IPS-NIHi11 (cell line): ENCODE measurements at regions not wholly inside any gene's neighbourhood (a gene's known extent, or its start where the extent isn't known, plus 50 kb on each side); places are given as distances from the start of the nearest gene placed in this dataset.
"Not testable (repeated sequence)": the region's sequence is repeated elsewhere in the genome, so short reads cannot be mapped to it uniquely, and the experiment has no call there.

Experiments
- DNase-seq: peaks from one replicate; pipeline ENCODE4 v3.0.0; 2012; ENCODE audit warnings: mixed read lengths, low spot score

DNA sequence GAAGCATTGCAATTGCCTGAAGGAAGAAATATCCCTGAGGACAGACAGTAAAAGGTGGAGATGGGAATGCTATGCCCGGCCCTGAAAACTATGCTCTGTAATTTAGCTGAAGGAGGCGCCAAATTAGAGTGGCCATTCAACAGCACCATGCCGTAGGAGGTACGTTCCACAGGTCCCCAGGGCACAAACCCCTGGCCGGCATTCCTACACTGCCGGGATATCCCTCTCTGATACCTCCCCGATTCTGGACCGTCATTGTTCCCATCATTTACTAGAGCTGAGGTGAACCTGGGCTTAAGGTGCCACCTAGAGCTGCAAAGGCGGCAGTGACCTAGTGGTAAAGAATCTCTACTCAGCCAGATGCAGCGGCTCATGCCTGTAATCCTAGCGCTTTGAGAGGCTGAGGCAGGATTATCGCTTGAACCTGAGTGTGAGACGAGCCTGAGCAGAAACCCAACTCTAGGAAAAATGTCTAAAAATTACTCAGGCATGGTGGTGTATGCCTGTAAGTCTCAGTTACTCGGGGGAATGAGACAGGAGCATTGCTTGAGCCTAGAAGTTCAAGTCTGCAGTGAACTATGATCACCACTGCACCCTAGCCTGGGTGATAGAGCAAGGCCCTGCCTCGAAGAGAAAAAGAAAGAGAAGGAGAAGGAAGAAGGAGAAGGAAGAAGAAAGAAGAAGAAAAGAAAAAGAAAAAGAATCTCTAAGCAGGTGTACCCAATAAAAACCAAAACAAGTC lies 53.0 kb upstream of the TNKS2 start:
- DNase-seq: peak; percentile 50

DNA sequence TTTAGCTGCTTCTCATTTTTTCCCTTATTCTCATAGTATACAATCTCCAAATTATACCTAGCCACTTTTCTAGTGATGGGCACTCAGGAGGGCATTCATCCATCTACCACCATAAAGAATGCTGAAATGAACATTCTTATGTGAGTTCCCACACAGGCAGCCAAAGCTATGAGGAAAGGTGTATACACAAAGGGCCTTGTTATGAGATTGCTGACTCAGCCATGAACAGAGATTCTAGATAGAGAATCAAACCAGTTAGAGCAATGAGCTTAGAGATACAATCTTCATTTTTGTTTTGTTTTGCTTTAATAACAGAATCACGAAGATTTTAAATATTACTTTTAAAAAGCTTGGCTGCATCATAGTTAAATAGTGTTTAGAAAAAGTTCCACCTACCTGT lies 54.8 kb upstream of the TNKS2 start:
- DNase-seq: no peak

DNA sequence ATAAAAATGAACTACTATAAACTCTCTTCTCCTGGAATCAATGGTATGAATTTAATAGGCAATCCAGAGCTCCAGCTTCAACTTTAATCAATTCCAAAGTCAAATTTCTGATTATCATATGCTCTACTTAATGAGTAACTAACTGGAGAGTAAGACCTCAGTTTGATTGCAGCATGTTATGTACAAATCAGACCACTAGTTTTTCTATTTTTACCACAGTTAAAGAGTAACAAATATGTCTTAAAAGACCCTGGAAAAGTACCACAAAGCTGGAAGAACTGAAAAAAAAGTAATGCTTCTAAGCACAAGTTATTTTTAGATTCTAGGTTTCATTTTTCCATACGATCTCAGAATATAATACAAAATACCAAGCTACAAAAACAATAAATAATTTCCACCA lies 56.0 kb upstream of the TNKS2 start:
- DNase-seq: no peak

DNA sequence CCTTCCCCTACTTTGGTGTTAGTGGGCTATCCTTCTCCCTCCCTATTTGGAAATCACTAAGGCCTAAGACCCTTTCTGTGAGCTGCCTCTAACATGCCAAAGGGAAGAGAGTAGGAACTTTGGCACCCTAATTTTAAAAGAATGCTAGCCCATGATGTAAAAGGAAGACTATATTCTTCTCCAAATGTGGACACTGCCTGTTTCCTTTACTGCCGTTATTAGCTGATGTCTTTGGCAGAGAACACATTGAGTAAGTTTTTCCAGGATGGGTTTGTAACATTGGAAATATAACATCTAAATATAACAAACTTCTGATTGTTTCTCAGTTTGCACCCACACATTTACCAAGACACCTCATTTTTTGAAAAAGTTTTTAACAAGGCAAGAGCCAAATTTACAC lies 56.9 kb upstream of the TNKS2 start:
- DNase-seq: no peak

DNA sequence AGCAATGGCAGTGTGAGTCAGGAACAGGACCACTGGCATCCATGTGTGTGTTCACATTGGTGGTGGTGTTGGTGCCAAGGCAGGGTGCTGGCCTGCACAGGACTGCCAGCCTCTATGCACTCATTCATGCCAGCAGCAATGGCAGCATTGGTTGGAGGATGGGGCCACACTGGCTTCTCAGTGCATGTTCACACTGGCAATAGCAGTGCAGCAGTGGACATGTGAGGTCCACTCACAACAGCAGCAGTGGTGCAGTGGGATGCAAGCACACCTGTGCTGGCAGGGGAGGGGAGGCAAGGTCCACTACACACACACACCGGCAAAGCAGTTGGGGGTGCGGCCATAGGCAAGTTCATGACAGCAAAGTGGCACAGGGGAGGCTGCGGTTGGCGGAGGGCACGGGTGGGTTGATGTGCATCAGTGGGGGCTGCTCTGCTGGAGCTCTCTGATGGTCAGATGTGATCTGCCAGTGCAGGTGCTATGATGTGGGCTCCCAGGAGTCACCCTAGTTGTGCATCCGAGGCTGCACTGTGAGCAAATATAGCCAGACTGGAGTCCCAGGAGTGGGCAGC lies 57.8 kb upstream of the TNKS2 start:
- DNase-seq: no peak

DNA sequence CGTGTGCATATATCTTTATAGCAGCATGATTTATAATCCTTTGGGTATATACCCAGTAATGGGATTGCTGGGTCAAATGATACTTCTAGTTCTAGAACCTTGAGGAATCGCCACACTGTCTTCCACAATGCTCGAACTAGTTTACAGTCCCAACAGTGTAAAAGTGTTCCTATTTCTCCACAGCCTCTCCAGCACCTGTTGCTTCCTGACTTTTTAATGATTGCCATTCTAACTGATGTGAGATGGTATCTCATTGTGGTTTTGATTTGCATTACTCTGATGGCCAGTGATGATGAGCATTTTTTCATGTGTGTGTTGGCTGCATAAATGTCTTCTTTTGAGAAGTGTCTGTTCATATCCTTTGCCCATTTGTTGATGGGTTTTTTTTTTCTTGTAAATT lies 66.0 kb upstream of the TNKS2 start:
- DNase-seq: not testable (repeated sequence)

DNA sequence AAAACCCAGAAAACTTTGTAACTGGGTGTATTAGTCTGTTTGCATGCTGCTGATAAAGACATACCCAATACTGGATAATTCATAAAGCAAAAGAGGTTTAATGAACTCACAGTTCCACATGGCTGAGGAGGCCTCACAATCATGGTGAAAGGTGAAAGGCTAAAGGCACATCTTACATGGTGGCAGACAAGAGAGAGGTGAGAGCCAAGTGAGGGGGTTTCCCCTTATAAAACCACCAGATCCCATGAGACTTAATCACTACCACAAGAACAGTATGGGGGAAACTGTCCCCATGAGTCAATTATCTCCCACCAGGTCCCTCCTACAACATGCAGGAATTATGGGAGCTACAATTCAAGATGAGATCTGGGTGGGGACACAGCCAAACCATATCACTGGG lies 68.9 kb upstream of the TNKS2 start:
- not testable (repeated sequence) for DNase-seq

DNA sequence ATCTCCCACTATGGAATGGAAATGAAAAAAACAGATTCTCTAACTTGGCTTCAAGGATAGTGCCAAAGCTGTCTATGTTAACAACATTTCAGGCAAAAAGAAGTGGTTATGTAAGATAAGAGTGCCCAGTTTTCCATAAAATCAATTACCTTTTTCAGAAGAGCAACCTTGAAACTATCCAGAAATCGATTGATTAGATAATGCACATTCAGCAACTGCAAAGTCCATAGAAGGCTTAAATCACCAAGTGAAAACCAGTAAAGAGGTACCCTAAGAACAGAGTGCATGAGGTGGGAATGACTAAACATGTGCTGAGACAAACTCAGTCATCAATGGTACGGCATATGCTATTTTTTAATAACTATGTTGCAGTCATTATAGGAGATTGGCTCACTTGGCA lies 71.9 kb upstream of the TNKS2 start:
- DNase-seq: no peak

DNA sequence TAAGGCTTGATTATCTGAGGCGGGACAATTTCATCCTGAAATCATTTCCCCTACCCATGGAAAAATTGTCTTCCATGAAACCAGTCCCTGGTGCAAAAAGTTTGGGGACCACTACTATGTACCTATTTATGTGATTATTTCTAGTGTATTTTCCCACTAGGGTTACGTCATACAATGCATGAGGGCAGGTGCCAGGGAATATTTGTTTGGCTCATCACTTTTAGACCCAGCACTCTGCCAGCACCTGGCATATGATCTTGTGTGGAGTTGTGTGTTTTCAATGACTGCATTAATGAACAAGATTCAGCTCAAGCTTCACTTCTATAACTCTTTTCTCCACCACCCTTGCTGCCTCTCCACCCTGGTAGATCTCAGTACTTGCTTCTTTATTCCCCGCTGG lies 73.3 kb upstream of the TNKS2 start:
- no peak for DNase-seq

DNA sequence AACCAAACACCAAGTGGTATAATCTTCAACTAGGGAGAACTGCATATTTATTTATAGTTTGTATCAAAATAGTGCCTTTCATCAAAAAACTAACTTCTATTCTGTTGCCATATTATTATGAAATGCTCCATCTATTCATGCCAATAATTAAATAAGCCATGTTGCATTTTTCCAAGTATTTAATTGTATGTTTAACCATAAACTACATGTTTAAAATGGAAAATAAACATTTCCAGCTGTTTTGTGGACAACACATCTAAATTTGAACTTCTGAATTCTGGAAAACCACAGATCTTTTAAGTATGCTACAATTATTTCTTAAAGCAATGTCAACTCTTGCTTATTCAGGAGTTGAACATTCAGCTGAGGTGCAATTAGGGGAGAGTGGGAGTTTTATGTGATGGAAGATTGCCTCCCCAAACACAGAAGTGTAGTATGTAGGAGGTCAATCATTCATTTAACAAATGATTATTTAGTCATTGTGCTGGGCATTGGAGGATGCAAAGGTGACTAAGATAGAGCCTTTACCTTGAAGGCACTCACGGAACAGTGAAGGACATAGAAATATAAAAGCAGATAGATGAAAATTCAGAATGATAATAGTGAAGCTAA lies 80.7 kb upstream of the PPP1R3C start:
- no peak for DNase-seq

DNA sequence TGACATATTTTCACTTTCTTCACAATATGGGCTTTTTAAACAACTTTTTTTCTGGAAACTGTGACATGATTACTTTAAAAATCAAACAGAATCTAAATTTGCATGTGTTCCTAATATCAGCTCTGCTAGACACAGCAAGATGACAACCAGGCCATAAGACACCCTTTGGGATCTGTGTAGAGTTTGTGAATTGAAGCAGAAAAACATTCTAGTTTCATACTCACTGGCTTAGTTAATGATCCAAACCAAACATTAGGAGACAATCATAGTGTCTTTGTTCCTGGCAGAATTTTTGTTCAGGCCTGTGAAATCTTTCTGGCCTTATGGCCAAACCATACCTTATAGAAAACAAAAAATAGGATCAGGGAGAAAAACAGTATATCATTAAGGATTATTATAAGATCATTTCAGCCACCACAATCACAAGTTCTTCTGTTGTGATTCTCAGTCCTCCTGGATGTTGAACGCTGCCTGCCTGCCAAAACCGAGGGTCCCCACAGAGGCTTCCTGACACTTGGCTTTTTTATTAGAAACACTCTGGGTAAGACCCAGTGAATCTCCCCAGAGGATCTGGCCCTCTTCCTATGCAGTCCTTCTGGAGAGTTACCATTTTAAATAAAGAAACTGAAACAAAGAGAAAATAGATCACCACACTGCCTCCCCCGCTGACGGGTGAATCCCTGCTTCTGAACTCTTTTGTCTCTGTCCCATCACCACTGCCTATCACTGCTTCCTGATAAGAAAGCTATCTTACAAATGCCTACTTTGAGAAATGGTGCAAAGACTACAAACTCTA lies 79.2 kb upstream of the PPP1R3C start:
- no peak for DNase-seq

DNA sequence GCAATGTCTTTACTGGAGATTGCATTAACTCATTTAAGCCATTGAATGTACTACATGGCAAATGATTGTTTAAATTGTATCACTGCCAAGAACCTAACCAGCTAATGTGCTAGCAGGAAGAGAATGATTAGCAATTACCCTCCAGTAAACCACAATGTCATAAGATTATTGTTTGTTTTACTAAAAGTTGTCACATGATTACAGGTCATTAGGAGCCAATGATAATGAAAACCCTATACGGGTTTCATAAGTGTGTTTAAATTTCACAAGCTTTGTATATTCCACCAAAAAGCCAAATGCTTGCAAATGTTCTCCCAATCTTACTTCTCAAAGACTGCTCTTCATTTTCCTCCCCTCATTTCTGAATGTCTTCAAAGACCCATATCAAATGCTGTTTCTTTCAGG lies 76.5 kb upstream of the PPP1R3C start:
- DNase-seq: no peak

DNA sequence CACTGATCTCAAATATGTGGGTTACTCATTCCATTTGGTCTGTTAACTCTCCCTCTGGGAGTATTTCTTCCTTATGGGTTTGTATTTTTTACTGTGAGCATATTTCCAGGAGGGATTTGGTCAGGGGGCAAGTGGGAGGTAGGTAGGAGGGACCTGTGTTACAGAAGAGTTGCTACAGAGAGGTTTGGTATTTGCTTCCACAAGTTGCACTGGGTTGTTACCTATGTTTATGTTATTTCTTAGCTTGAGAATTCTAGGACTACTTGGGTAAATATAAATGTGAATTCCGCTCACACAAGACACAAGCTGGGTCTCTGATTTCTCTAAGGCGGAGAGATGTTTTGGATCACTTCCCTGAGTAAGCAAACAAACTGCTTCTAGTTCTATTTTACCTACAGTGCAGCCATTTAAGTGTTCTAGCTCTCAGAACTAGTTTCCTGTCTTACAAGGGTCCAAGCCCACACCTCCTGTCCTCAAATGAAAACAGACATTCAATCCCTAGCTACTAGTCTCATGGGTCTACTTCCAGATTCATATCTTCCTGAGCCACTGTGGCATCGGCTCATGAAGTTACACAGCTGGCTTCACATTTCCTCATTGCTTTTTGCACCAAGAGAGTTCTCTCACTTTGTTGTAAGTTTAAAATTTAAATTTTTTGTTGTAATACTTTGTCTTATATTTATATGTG lies 75.4 kb upstream of the PPP1R3C start:
- no peak for DNase-seq

DNA sequence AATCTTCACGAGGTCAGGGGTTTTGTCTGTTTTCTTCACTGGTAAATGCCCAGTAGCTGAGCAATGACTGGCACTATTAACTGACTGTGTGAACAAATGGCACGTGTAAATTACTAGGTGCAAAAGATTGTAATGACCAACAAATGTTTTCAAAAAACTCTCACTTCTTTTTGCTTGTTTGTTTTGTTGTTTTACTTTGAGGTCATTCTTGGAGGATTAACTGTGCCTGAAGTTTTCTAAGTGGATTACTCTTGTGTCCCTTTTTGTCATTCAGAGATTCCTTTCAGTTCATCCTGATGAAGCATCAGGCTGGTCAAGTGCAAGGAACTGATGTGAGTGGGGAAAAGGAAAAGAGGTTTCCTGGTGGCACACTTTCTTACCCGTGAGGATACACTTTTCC lies 74.4 kb upstream of the PPP1R3C start:
- no peak for DNase-seq

DNA sequence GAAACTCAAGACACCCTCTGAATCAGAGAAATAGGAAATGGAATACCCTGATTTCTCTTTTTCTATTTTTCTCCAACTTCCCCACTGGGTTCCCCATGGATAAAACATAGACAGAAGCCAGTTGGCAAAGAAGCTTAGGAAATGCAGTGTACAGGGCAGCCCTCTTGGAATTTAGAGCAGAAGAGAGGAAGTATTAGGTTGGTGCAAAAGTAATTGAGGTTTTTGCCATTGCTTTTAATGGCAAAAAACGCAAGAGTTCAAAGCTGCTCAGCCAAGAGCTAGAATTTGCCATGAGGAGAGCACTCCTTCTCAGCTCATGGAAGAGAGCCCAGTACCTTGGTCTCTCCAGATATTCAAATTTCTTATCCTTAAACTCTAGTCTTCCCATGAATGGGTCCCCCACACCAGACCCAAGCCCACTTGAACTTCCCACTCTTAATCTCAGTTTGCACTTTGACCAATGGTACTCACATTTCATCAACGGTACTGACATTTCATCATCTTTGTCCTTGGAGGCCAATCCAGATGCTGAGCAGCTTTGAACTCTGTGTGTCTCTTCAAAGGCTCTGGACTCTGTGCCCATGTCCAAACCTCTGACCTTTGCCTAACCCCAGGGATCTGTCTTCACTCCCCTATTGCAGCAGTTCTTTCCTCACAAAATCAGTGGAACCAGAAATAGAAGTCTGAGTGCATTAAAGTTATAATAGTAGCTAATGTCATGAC lies 73.2 kb upstream of the PPP1R3C start:
- no peak for DNase-seq

DNA sequence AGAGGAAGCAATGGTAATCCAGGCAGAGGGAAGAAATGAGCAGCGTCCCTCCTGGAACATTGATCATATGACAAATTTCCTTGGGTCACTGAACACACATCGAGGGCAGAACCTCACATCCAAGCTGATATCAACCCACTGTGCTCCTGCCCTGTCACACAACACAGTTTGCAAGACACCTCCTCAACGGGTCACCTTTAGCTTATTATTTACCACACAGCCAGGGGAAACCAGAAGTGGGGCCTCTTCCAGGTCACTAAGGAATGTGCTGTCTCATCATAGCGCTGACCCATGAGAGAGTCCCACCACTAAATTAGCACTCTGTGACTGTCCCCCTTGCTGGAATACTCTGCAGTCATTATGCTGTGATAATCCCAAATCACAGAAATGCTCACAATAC lies 69.7 kb upstream of the PPP1R3C start:
- no peak for DNase-seq

DNA sequence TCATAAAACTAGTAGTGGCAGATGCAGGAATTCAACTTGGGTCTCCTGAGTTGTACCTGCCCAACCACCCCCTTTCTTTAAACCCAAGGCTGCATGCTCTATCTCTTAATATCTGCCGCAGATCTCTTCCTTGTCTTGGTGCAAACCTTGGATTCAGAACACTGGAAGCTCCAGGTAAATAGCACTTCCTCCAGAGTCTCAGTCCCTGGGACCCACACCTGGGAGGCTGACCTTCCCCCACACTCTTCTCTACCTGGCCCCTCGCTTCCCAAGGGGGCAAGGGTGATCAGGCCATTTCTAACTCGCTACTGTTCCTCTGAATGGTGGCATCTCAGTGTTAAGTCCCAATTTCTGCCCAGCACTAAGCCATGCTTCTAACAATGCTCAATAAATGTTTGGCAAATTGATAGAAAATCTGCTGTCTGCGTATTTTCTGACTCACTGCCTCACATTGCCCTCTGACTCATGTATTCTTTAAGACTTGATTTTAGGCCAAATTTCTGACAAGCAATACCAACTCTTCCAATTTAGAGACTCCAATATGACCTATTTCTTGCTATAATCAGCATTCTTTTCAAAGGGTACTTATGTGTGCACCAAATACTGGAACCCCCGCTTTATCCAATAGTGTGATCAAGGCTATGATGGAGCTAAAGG lies 68.0 kb upstream of the PPP1R3C start:
- no peak for DNase-seq

DNA sequence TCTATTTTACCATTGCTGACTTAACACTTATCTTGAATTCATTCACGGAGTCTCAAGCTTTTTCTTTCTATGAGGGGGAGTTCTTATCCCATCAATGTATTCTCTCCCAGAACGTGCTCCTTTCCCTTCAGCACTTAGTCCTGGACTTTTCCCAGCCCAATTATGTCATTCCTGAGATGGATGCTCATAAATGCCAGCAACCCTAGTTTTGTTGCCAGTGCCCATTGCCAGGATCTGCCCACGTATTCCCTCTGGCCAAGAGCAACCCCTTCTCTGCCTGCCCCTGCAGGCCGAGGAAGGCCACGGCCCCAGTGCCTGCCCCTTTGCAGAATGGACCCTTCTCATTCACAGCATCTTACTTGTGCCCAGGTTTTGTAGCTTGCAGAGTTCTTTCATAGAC lies 67.4 kb upstream of the PPP1R3C start:
- DNase-seq: no peak

DNA sequence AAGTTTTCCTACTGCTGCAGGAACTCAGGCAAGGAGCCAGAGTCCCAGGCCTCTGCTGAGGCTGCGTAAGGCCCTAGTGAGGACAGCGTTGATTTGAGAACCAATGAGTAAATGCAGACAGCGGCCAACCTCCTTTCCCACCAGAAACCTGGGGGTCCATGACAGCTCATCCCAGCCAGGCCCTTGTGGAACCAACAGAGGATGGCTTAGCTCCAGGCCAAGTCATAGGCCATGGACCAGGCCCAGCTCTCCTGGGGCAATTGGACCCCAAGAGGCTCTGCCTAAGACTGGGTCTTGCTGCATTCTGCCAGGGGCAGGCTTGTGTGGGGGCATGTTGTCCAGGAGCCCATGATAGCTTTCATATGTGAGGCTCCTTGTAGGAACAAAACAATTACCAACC lies 65.4 kb upstream of the PPP1R3C start:
- DNase-seq: no peak

DNA sequence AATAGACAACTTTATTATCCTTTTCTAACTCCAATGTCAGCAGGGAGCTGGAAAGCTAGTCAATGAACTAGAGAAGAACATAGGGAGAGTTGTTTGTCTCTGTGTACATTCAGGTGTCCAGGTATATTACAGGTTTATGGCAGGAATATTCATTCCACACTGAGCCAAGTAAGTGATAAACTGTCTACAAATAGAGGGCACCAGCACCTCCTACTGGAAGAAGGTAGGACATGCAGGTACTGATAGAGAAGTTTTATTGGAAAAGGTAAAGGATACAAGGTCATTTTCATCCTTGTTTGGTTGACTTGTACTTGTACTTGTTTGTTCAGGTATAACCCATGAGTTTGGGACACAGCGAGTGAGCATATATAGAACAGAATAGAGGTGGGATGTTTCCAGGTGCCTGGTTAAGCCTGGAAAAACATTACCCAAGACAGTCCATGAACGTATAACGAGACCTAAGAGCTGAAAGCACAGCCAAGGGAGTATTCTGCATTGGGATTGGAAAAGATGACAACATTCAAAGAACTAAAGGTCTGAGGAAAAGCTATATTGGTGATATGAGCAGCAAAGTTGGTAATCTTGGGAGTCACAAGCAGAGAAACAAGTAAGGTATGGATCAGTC lies 61.4 kb upstream of the PPP1R3C start:
- DNase-seq: peak; percentile 71

DNA sequence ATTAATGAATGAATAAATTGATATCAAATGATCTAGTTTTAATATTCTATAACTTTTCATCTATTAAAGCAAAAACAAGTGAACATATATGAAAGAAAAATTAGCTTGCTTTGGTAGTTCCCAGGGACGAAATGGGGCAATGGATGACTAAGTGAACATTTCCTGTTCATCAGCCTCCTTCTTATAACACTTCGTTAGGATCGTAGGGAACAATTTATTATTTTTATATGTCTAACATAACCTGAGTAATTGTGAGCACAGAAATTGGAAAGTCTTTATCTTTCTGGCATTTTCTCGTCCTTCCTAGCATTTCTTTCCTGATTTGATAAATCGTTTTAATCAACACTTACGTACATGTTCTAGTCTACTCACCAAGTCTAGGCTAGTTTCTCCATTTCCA lies 59.1 kb upstream of the PPP1R3C start:
- no peak for DNase-seq
